ENCODE measurements at regions not wholly inside any gene's neighbourhood (a gene's known extent, or its start where the extent isn't known, plus 50 kb on each side); places are given as distances from the start of the nearest gene placed in this dataset.

DNA sequence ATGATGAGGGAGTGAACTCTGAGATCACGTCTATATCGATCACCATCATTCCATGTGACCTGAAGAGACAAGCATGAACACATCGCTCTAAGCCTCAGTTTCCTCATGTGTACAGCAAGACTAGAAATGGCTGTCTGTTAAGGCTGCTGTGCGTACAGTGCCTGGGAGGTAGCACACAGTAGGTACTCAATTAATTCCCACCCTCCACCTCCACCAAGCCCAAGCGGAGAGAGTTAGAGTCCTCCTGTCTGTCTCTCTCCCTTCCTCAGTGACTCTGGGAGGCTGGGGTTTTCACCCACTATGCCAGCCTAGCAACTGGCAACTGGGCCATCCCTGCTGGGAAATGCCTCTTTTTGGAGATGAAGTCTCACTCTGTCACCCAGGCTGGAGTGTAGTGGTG, 318.3 kb upstream of the CCL2 start:
- H3K4me3 ChIP-seq (ENCODE audit: low read depth, low read length): no peak overlapping the region
- TF ChIP-seq, protein P1, sequence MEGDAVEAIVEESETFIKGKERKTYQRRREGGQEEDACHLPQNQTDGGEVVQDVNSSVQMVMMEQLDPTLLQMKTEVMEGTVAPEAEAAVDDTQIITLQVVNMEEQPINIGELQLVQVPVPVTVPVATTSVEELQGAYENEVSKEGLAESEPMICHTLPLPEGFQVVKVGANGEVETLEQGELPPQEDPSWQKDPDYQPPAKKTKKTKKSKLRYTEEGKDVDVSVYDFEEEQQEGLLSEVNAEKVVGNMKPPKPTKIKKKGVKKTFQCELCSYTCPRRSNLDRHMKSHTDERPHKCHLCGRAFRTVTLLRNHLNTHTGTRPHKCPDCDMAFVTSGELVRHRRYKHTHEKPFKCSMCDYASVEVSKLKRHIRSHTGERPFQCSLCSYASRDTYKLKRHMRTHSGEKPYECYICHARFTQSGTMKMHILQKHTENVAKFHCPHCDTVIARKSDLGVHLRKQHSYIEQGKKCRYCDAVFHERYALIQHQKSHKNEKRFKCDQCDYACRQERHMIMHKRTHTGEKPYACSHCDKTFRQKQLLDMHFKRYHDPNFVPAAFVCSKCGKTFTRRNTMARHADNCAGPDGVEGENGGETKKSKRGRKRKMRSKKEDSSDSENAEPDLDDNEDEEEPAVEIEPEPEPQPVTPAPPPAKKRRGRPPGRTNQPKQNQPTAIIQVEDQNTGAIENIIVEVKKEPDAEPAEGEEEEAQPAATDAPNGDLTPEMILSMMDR (conservative IDR thresholded peaks at IDR 0.05; ENCODE audit: low read depth, low read length): no peak
- no peak for DNase-seq (ENCODE audit: low read depth)

DNA sequence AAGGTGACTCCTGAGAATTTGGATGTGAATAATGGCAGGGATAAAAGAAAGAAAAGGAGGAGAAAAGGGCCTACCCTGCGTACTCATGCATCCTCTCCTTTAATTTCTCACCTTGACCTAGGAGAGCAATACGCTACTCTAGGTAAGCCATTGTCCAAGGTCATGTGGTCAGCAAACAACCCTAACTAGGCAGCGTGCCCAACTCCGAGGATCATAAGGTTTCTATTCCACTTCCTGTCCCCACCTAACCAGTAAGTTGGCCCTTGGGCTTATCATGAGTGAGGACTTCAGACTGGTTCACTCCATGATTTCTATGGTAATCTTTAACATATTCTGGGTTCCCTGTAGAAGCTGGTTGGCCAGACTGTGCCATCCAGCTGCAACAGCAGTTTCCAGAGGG, 315.1 kb upstream of the CCL2 start:
- no peak overlapping the region for H3K4me3 ChIP-seq (ENCODE audit: low read depth, low read length)
- DNase-seq (ENCODE audit: low read depth): no peak
- TF ChIP-seq, protein P1 (conservative IDR thresholded peaks at IDR 0.05; ENCODE audit: low read depth, low read length): no peak

DNA sequence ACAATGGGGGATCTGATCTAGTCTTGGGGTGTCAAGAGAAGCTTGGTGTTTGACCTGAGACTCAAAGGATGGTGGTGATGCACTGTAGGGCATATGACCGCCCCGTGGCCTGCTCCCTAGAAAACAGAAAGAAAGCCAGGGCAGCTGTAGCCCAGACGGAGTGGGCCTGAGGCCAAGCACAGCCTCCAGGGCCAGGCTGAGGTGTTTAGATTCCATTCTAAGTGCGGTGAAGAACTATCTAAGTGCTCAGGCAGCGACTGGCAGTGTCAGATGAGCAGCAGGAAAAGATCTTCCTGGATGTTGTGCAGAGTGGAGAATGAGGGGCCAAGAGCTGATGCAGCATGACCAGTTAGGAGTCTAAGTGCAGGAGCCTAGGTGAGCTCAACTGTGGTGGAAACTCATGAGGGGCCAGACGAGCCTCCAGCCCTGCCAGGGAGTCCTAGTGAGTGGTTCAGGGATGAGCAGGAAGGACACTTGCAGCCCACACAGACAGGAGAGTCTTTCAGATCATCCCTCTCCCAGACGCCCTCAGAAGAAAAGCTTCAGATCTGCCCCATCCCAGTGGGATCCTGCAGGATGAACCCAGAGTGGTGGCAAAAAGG, 314.2 kb upstream of the CCL2 start:
- no peak overlapping the region for H3K4me3 ChIP-seq (ENCODE audit: low read depth, low read length)
- no peak for DNase-seq (ENCODE audit: low read depth)
- TF ChIP-seq, protein P1 (conservative IDR thresholded peaks at IDR 0.05; ENCODE audit: low read depth, low read length): no peak

DNA sequence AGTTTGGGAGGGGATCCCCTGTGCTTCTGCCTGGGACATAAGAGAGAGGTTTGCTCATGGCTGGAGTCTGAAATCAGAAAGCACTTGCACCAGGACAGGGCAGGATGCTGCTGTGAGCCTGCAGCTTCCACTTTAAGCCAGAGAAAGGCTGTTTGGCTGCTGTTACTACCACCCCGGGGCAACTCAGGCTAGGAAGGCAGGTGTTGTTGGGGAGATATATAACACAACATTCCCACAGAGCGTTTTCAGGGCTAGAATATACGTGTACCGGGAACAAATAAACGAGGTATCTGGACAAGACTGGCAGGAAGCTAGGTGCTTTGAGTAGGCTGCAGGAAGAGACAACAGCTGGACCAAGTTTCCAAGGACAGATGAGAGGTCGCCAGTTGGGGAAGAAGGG, 313.3 kb upstream of the CCL2 start:
- TF ChIP-seq, protein P1 (conservative IDR thresholded peaks at IDR 0.05; ENCODE audit: low read depth, low read length): no peak
- no peak overlapping the region for H3K4me3 ChIP-seq (ENCODE audit: low read depth, low read length)
- no peak for DNase-seq (ENCODE audit: low read depth)

DNA sequence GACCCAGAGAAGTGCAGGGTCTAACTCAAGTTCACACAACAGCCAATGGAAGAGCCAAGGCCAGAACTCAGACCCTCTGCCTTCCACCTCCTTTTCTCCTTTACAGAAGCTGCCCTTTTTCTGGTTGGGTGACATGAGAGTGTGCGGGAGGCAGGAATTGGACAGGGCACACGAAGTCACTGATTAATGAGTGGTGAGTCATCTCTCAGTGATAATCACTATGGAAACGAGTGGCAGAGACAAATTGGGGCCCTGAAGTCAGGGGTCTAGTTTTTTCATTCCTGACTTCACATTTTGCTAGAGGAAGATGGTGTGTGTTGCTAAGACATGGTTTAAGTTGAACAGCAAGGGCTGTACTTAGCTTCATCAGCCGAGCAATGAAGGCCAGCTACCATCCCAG, 312.7 kb upstream of the CCL2 start:
- DNase-seq (ENCODE audit: low read depth): no peak
- TF ChIP-seq, protein P1 (conservative IDR thresholded peaks at IDR 0.05; ENCODE audit: low read depth, low read length): no peak
- H3K4me3 ChIP-seq (ENCODE audit: low read depth, low read length): no peak overlapping the region

DNA sequence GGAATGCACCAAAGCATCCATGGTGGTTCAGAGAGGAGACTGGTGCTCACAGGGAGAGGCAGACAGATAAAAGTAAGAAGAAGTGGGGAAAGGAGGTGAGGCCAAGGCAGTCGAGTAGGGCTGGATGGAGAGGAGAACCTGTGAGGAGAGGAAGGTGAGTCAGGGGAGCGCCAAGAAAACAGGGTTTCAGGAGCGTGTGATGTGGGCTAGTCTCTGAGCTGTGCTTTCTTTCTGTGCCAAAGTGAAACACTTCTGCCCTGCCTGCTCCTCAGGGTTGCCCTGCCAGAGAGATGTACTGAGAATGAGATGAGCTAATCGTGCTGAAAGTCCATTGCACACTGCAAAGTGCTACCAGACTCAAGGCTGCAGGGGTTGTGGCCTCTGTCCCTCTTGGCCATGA, 310.7 kb upstream of the CCL2 start:
- DNase-seq (ENCODE audit: low read depth): no peak
- TF ChIP-seq, protein P1 (conservative IDR thresholded peaks at IDR 0.05; ENCODE audit: low read depth, low read length): no peak
- no peak overlapping the region for H3K4me3 ChIP-seq (ENCODE audit: low read depth, low read length)

DNA sequence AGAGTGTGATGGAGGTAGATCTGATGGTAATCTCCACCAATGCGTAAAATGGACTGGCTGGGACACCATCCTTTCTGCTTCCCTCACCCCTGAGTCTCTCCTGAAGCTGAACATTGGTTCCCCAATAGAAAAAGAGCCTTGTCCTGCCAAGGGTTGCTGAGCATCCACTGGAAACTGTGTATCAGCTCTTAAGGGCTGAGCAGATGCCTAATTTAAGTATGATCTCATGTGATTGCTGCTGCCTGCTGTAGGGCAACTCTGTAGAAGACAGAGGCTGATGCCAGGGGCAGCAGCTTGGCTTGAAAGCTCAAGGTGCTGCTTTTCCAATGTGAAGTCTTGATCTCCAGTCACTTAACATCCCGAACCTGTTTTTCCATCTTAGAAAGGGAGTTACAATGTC, 310.3 kb upstream of the CCL2 start:
- no peak for DNase-seq (ENCODE audit: low read depth)
- TF ChIP-seq, protein P1 (conservative IDR thresholded peaks at IDR 0.05; ENCODE audit: low read depth, low read length): no peak

More for the DNA sequence above, 310.3 kb upstream of the CCL2 start:
- no peak overlapping the region for H3K4me3 ChIP-seq (ENCODE audit: low read depth, low read length)
